ENCODE measurements at regions not wholly inside any gene's neighbourhood (a gene's known extent, or its start where the extent isn't known, plus 50 kb on each side); places are given as distances from the start of the nearest gene placed in this dataset.

GRCh38 chr13:90951663-90952062 is 395.8 kb upstream of the MIR17HG start:
- Histone ChIP-seq H2AFZ (no peak overlapping the region), H3K4me2 (0 out of 2 replicates have a peak overlapping the region, but pooled peaks have one; percentile 24), H3K4me3 (no peak overlapping the region), H3K79me2 (replicated peaks; ENCODE audit: insufficient read depth) (no peaks in the 10 kb centered on the region), H4K20me1 (replicated peaks; ENCODE audit: insufficient read depth) (no peaks in the 10 kb centered on the region), H3K9me2 (ENCODE audit: insufficient read depth) (0 out of 2 replicates have a peak, but pooled peaks cover 4% of the 10 kb centered on the region), H3K27ac (ENCODE audit: low read depth) (no peak overlapping the region), H3F3A (replicated peaks; ENCODE audit: low read depth) (no peaks in the 10 kb centered on the region), H3K4me1 (ENCODE audit: insufficient read depth) (no peaks in the 10 kb centered on the region; the same call in 1 of the 2 replicates), H3K27me3 (ENCODE audit: insufficient read depth) (no peaks in the 10 kb centered on the region), H3K36me3 (ENCODE audit: insufficient read depth) (no peaks in the 10 kb centered on the region)
- no peak for TF ChIP-seq POLR2AphosphoS5 (IDR thresholded peaks at IDR 0.05; ENCODE audit: low read depth)
- TF ChIP-seq ETS1 (IDR thresholded peaks at IDR 0.05): no peak
- no peak for TF ChIP-seq ZNF114 (CRISPR knock-in tag; IDR thresholded peaks at IDR 0.05)
- no peak for TF ChIP-seq ZNF331 (CRISPR knock-in tag; IDR thresholded peaks at IDR 0.05; ENCODE audit: low read depth)
- TF ChIP-seq JUNB (IDR thresholded peaks at IDR 0.05; ENCODE audit: unreplicated experiment): no peak
- TF ChIP-seq STAT1 (IDR thresholded peaks at IDR 0.05; ENCODE audit: unreplicated experiment): no peak
- TF ChIP-seq, protein P1, sequence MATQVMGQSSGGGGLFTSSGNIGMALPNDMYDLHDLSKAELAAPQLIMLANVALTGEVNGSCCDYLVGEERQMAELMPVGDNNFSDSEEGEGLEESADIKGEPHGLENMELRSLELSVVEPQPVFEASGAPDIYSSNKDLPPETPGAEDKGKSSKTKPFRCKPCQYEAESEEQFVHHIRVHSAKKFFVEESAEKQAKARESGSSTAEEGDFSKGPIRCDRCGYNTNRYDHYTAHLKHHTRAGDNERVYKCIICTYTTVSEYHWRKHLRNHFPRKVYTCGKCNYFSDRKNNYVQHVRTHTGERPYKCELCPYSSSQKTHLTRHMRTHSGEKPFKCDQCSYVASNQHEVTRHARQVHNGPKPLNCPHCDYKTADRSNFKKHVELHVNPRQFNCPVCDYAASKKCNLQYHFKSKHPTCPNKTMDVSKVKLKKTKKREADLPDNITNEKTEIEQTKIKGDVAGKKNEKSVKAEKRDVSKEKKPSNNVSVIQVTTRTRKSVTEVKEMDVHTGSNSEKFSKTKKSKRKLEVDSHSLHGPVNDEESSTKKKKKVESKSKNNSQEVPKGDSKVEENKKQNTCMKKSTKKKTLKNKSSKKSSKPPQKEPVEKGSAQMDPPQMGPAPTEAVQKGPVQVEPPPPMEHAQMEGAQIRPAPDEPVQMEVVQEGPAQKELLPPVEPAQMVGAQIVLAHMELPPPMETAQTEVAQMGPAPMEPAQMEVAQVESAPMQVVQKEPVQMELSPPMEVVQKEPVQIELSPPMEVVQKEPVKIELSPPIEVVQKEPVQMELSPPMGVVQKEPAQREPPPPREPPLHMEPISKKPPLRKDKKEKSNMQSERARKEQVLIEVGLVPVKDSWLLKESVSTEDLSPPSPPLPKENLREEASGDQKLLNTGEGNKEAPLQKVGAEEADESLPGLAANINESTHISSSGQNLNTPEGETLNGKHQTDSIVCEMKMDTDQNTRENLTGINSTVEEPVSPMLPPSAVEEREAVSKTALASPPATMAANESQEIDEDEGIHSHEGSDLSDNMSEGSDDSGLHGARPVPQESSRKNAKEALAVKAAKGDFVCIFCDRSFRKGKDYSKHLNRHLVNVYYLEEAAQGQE (IDR thresholded peaks at IDR 0.05; ENCODE audit: unreplicated experiment): no peak
- TF ChIP-seq CREB1 (CRISPR knock-in tag; IDR thresholded peaks at IDR 0.05; ENCODE audit: low read depth): no peak
- TF ChIP-seq EZH2 (IDR thresholded peaks at IDR 0.05; ENCODE audit: low read depth, unreplicated experiment): no peak
- TF ChIP-seq ZNF462 (CRISPR knock-in tag; IDR thresholded peaks at IDR 0.05): no peak
- TF ChIP-seq, protein P2, sequence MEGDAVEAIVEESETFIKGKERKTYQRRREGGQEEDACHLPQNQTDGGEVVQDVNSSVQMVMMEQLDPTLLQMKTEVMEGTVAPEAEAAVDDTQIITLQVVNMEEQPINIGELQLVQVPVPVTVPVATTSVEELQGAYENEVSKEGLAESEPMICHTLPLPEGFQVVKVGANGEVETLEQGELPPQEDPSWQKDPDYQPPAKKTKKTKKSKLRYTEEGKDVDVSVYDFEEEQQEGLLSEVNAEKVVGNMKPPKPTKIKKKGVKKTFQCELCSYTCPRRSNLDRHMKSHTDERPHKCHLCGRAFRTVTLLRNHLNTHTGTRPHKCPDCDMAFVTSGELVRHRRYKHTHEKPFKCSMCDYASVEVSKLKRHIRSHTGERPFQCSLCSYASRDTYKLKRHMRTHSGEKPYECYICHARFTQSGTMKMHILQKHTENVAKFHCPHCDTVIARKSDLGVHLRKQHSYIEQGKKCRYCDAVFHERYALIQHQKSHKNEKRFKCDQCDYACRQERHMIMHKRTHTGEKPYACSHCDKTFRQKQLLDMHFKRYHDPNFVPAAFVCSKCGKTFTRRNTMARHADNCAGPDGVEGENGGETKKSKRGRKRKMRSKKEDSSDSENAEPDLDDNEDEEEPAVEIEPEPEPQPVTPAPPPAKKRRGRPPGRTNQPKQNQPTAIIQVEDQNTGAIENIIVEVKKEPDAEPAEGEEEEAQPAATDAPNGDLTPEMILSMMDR (conservative IDR thresholded peaks at IDR 0.05; ENCODE audit: low read depth in 2 of 2): no peak
- TF ChIP-seq EZH2phosphoT487 (IDR thresholded peaks at IDR 0.05; ENCODE audit: unreplicated experiment): no peak
- no peak for TF ChIP-seq NANOG (IDR thresholded peaks at IDR 0.05; ENCODE audit: borderline replicate concordance)
- H3K36me3 Mint-ChIP-seq (ENCODE audit: low read depth): no peaks in the 10 kb centered on the region
- DNase-seq (ENCODE audit: low spot score) (no peak), ATAC-seq (no peak)
- no peaks in the 10 kb centered on the region for H3K9me3 Mint-ChIP-seq
- H3K27ac Mint-ChIP-seq: no peak overlapping the region
- H3K4me3 Mint-ChIP-seq: no peak overlapping the region
- H3K27me3 Mint-ChIP-seq (ENCODE audit: insufficient read depth, low read depth, poor library complexity): no peaks in the 10 kb centered on the region
- H3K4me1 Mint-ChIP-seq: peaks cover 3% of the 10 kb centered on the region; the same call in 2 of the 3 replicates

Measured in GM23338 (cell line).